ENCODE measurements at regions not wholly inside any gene's neighbourhood (a gene's known extent, or its start where the extent isn't known, plus 50 kb on each side); places are given as distances from the start of the nearest gene placed in this dataset.

GRCh38 chr14:65280653-65281052 is 131.9 kb upstream of the FUT8 start:
- WGBS, 2 donors: 95 to 98% methylated on average over 22 of the region's 22 CpGs
- Histone ChIP-seq H3K27me3 (no peaks in the 10 kb centered on the region), H3K4me1 (peaks cover 0 to 16% (median 9%) of the 10 kb centered on the region in 4 donors), H3K9me3 (no peaks in the 10 kb centered on the region), H3K4me3 (no peak overlapping the region), H3K36me3 (no peaks in the 10 kb centered on the region), H3K27ac (no peak overlapping the region)
- DNase-seq (peak in 1 of 2 donors; percentile 72), ATAC-seq (ENCODE audit: low FRiP score in 2 of 2) (no peak)
- TF ChIP-seq POLR2A (IDR thresholded peaks at IDR 0.05) (no peak), EP300 (IDR thresholded peaks at IDR 0.05) (no peak), POLR2AphosphoS5 (IDR thresholded peaks at IDR 0.05) (no peak)
- TF ChIP-seq, protein P1, sequence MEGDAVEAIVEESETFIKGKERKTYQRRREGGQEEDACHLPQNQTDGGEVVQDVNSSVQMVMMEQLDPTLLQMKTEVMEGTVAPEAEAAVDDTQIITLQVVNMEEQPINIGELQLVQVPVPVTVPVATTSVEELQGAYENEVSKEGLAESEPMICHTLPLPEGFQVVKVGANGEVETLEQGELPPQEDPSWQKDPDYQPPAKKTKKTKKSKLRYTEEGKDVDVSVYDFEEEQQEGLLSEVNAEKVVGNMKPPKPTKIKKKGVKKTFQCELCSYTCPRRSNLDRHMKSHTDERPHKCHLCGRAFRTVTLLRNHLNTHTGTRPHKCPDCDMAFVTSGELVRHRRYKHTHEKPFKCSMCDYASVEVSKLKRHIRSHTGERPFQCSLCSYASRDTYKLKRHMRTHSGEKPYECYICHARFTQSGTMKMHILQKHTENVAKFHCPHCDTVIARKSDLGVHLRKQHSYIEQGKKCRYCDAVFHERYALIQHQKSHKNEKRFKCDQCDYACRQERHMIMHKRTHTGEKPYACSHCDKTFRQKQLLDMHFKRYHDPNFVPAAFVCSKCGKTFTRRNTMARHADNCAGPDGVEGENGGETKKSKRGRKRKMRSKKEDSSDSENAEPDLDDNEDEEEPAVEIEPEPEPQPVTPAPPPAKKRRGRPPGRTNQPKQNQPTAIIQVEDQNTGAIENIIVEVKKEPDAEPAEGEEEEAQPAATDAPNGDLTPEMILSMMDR (IDR thresholded peaks at IDR 0.05): no peak

- WGBS, 2 donors: 50 to 55% methylated on average over 11 to 12 of the region's 12 CpGs
- H3K4me3 ChIP-seq: peak overlapping the region in 2 of 4 donors; percentile 0 to 23
- H3K9me3 ChIP-seq: no peaks in the 10 kb centered on the region
- H3K27me3 ChIP-seq: no peaks in the 10 kb centered on the region
- ATAC-seq (ENCODE audit: low FRiP score in 2 of 2): peak in 1 of 2 donors; percentile 59
- H3K36me3 ChIP-seq: no peaks in the 10 kb centered on the region
- peak overlapping the region in 2 of 4 donors; percentile 36 to 52 for H3K27ac ChIP-seq
- H3K4me1 ChIP-seq: peaks cover 0 to 16% (median 9%) of the 10 kb centered on the region in 4 donors
- TF ChIP-seq, protein P1 (IDR thresholded peaks at IDR 0.05): no peak
- TF ChIP-seq POLR2AphosphoS5 (IDR thresholded peaks at IDR 0.05) (no peak), EP300 (IDR thresholded peaks at IDR 0.05) (no peak), POLR2A (IDR thresholded peaks at IDR 0.05) (no peak)
- no peak for DNase-seq
Measured at GRCh38 chr14:65281991-65282895, 130.3 kb upstream of the FUT8 start.

- H3K9me3 ChIP-seq: no peaks in the 10 kb centered on the region
- H3K27ac ChIP-seq: peak overlapping the region in 2 of 4 donors; percentile 36 to 52
- ATAC-seq (ENCODE audit: low FRiP score in 2 of 2) (no peak), DNase-seq (no peak)
- peaks cover 0 to 21% (median 11%) of the 10 kb centered on the region in 4 donors for H3K4me1 ChIP-seq
- H3K36me3 ChIP-seq: no peaks in the 10 kb centered on the region
- H3K4me3 ChIP-seq: no peak overlapping the region
- no peaks in the 10 kb centered on the region for H3K27me3 ChIP-seq
- TF ChIP-seq POLR2A (IDR thresholded peaks at IDR 0.05) (no peak), POLR2AphosphoS5 (IDR thresholded peaks at IDR 0.05) (no peak)
- TF ChIP-seq, protein P1 (IDR thresholded peaks at IDR 0.05): no peak
- 81 to 90% methylated on average over 3 of the region's 3 CpGs for WGBS, 2 donors
Measured at GRCh38 chr14:65282896-65283253, 129.7 kb upstream of the FUT8 start.

DNA sequence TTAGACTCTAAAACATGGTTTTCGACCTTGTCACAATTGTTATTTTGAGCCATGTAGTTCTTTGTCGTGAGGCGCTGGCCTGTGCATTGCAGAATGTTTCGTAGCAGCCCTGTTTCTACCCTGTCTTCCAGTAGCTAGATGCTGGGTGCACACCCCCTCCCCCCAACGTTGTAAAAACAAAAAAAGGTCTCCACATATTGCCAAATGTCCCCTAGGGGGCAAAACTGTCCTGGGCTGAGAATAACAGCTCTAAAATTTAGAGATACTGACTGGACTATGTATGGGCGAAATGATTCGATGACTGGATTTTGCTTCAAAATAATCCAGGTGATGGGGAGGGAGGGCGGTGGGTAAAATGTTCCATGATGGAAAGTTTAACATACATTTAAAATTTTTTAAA is 126.1 kb upstream of the FUT8 start:
- Histone ChIP-seq H3K36me3 (no peaks in the 10 kb centered on the region), H3K4me3 (no peak overlapping the region), H3K27ac (no peak overlapping the region), H3K27me3 (no peaks in the 10 kb centered on the region), H3K9me3 (no peaks in the 10 kb centered on the region), H3K4me1 (peaks cover 0 to 28% (median 13%) of the 10 kb centered on the region in 4 donors)
- ATAC-seq (ENCODE audit: low FRiP score in 2 of 2): no peak
- 81 to 84% methylated on average over 8 of the region's 8 CpGs for WGBS, 2 donors
- TF ChIP-seq EP300 (IDR thresholded peaks at IDR 0.05) (no peak), POLR2AphosphoS5 (IDR thresholded peaks at IDR 0.05) (no peak), POLR2A (IDR thresholded peaks at IDR 0.05) (no peak)
- TF ChIP-seq, protein P1 (IDR thresholded peaks at IDR 0.05): no peak
- DNase-seq: no peak

Data from upper lobe of left lung (tissue), 6 donors.